NCI-H226 (cell line): ENCODE measurements at regions not wholly inside any gene's neighbourhood (a gene's known extent, or its start where the extent isn't known, plus 50 kb on each side); places are given as distances from the start of the nearest gene placed in this dataset.

Experiments used
- DNase-seq: peaks from one replicate; pipeline ENCODE4 v3.0.0-alpha.2; 2015

DNA sequence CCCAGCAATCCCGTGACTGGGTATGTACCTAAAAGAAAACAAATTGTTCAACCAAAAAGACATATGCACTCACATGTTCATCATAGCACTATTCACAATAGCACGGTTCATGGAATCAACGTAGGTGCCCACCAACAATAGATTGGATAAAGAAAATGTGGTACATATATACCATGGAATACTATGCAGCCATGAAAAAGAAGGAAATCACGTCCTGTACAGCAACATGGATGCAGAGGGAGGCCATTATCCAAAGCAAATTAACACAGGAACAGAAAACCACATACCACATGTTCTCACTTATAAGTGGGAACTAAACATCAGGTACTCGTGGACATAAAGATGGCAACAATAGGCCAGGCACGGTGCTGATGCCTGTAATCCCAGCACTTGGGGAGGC is 207.9 kb upstream of the TNP1 start:
- DNase-seq, result no peak

DNA sequence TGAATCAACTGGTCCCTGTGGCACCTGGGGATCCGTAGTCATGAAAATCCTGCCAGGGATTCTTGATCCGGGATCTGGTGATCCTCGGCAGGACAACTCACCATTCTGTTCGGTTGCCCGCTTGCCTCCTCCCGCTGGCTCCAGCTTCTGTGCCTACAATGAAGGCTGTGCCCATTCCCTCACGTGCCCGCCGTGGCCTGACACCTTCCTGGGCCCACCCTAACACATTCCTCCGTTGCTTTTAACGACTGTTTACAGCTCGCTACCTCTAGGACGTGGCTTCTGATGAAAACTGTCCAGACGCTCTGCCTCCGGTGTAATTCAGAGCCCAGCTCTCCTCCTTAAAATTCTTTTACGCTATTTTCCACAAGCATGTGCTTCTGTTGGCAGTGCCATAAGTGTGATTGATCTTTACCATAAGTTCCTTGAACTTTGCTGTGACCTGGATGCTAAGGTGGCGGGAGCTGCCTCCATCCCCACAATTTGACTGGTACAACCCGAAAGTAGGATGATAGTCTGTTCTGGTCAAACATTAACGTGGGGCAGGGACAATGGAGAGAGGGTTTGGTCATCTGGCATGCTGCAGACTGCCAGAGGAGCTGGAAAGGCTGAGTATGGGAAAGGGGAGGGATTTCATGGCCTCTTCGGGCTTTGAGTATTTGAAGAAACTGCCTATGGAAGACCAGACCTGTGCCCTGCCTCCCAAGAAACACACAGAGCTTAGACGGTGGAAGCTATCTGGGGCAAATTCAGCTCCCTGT is 206.8 kb upstream of the TNP1 start:
- DNase-seq, result no peak

DNA sequence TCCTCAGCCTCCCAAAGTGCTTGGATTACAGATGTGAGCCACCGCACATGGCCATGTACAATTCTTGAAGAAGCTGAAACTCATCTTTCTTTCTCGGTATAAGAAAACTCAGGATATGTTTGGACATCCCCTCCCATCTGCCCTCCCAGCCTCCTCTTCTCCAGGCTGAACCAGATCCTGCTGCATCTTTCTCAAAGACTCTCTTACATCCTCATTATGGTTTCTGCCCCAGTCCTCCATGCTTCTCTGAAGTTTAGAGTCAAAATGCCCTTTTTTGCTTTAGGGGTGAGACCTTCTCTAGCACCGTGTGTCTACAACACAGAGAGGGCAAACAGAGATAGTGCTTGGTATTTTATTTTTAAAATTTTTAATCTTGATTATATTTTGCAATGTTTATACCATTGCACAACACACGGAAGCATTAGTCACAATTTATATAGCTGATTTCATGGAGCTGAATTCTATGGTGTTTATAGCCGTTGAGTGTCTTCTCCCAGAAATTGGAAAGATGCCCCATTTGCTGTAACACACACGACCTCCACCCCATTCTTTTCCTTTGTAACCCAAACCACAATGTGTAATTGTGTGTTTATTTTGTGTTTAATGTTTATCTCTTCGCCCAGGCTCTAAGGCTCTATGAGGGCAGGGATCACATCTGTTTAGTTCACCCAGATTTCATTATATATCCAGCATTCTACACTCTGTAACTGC is 206.0 kb upstream of the TNP1 start:
- DNase-seq, result peak; percentile 33

DNA sequence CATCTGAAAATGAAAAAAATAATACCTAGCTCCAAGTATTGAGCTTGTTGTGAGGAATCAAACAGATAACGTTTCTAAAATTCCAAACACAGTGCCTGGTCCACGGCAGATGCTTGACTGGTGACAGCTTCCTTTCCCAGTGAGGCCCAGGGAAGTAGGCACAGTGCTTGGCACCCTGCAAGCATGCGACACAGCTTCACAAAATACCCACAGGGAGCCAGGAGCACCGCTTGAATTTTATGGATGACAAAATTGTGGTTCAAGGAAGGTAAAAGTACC is 205.1 kb upstream of the TNP1 start:
- no peak for DNase-seq

DNA sequence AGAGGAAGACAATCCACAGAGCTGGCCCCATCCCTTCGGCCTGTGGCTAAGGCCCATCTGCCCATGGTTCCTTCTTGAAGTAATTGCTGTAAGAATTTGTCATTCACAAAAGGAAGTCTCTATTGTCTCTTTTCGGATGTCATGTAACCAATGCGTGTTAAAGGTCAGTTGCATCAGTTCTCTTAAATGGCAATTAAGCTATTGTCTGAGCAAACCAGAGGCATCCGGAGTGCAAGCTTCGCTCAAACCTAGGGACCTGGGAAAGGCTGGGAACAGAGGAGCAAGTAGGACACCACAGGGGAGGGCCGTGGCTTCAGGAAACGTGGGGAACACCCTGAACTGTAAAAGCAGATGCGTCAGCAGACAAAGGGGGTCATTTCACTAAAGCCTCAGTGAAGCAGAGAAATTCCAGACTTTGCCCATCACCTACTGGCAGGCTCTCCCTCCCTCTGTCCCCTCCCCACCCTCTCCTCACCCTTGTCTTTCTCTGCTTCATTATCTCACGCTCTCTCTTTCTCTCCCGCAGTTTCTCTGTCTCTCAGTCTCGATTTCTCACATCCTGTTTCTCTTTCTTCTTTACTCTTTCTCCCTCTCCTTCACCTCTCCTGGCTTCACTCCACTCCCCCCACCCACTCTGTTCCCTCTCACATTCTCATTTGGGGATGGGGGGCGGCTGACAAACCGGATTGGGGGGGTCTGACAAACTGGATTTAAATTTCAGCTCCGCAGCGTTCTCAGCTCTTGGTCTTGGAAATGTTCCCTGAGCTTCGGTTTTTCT is 204.6 kb upstream of the TNP1 start:
- DNase-seq, result no peak

DNA sequence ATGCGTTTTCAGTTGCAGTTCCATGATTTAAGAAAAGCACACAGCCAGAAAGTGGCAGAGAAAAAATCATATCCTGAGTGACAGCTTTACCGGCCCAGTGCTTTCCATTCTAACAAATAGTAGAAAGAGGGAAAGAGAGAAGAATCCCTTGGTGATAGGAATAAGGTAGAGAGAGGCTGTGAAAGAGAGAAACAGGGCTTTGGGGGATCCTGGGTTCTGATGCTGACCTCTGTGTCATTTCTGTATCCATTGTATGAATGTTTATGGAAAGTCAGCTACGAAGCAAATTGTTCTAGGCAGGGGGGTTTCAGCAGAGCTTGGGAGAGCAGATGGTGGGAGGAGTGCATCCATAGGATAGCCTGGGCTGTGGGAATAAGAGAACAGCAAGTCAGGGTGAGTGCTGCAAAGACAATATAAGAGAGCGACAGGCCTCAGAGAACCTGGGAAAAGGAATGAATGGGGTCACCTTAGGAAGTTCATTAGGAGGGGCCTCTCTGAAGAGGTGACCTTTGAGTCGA is 203.4 kb upstream of the TNP1 start:
- no peak for DNase-seq

DNA sequence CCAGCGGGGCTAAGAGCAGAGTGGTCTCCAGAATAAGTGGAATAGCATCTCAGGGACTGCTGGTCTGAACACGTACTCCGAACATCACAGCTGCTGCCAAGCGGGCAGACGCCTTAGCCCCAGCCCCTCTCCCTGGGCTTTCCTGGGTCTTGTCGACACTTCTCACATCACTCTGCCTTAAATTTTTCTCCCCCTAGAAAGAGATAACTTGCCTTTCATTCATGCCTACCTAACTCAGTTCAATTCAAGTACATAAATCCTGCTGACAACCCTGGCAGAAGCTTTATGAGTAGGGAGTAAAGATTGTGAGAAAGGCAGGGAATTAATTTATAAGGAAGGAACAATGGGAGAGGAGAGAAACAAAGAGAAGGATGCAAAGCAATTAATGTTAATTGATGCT is 202.9 kb upstream of the TNP1 start:
- DNase-seq, result no peak

DNA sequence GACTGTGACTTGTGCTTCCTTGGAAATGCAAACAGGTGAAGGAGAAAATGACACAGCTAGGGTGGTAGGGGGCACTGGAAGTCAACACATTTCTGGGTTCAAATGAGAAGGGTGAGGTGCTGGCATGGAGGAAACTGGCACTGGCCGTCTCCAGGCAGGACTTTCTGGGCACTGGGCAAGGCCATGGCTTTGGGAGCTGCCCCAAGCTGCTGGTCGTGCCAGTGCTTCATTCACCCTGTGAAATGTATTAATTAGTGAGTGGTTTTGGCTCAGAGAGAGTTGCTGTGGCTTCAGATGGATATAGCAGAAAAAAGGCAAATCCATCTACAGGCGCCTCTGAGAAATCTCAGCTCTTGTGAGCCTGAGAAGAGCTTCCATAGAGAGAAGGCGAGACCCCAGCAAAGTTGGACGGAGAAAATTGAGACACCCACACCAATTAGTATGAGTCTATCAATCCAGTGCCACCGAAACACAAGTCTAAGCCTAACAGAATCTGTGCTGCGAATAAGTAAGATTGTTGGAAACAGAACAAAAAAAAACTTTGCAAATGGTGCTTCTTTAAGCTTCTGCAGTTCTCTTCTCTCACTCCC is 202.1 kb upstream of the TNP1 start:
- no peak for DNase-seq

DNA sequence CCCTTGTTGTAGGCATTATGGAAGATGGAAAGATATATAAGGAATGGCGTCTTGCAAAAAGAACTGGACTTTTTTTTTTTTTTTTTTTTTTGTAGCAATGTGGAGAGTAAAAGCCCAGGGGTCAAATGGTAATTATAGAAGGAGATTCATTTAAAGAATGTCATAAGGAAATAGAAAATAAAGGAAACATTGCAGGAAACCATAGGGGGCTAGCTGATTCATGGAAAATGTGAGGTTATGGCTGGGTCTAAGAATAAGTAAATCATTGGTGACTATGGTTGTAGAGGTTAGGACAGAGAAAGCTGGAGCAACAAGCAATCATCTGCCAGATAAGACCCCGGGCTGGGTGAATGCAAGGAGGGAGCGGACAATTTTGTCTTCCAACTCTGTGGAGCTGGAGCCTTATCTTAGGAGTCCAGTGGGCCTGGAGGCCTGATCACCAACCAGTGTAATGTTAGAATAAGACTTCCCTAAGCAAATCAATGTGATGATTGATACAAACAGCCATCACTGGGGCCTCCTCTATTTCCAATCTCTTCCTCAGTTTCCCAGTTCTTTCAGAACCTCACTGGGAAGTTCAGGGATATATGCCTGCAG is 201.2 kb upstream of the TNP1 start:
- no peak for DNase-seq

DNA sequence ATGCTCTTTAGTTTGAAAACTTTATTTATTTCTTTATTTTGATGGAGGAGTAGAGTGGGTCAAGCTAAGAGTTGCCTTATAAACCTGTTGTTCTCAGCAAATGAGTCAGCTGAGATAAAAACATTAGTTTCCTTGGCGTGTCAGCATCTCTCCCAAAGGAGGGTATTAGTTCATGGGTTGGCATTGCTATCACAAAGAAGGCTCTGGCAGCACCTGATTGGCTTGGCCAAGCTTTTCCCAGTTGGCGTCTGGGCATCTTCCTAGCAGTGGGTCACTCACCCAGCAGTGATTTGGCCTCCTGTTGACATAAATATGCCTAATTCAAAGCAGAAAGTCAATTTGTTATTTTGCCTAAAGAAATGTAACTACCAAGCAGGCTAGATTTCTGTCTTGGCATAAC is 200.7 kb upstream of the TNP1 start:
- DNase-seq, result no peak

DNA sequence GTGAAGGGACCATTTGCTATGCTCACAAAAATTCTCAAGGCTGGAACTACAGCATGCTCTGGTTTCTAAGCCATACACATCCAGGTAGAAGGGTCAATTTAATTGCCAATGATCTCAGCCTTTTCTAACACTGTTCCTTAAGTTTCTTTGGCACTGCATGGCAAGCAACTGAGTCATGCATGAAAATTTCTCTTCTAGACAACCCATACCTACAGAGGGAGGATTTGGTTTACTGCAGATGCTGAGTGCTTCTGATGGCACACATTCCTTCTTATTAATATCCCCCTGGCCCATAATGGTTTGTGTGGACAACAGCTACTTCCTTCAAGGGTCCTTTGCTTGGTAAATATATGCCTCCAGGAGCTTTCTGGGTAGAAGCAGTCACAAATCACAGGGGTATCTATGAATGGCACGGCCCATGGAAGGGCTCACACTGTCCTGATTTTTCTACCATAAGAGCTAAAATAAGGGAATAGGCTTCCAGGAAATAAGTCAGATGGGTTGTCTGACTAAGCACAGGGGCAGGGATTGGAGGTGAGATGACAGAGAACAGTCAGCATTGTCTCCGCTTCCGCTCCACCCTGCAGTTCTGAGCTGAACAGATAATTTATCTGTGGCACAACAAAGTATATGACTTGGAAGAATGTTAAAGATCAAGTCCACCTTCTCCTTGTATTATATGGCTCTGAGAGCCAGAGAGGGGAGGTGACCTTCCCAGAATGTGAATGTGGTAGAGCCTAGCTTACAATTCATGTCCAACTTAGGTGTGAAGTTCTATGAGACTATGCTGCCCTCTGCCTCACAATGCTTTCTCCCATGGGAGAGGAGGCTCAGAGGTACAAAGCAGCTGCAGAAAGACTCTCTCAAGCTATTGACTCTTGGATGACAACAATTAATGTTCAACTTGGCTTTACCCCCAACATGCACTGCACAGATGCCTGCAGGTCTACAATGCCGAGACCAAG is 199.2 kb upstream of the TNP1 start:
- no peak for DNase-seq

DNA sequence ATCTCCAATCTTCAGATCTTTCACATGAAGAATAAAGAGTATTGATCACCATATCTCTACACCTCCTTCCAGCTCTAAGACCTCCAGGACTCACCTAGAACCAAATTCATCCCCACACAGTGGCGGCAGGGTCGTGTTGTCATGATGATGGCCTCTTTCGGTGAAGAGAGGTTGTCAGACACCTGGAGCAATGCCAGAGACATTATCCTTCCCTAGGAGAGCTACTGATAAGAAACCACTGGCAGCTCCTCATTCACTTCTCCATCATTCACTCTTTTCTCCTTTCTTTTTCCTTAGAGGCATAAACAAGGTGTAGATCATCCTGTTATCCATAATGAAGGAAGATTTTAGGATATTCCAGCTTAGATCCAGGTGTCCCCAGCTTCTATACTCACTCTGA is 197.9 kb upstream of the TNP1 start:
- no peak for DNase-seq

DNA sequence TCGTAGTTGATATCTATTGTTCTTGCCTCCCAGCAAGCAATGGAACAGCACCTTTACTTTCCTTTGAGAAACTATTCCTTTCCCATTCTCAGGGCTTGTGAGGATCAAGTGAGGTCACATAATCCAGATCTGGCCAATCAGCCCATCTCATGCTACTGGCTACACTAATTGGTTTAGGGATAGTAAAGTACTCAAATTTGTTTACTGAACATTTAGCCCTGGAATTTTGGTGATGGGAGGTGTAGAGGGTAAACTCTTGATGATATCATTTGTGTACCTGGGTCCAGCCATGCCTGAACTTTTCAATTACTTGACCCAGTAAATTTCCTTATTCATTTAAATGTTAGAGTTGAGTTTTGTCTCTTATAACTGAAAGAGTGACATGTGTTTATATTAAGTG is 195.8 kb upstream of the TNP1 start:
- no peak for DNase-seq

DNA sequence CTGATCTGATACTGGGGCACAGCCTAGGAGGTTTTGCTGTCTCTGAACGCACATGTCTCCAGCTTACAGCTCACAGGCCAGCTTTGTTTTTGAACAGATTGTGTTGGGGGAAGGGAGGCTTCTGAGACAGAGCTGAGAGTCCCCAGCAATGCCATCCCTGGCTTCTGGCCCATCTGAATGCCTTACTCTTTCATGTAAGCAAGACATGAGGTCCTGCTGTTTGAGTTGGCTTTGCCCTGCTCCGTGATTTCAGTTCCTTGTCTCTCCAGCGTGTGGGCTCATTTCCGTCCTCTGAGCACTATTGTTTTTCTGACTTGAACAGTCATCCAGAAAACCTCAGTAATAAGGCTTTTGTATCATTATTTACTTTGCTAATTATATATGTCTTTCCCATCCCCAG is 194.9 kb upstream of the TNP1 start:
- DNase-seq, result no peak

DNA sequence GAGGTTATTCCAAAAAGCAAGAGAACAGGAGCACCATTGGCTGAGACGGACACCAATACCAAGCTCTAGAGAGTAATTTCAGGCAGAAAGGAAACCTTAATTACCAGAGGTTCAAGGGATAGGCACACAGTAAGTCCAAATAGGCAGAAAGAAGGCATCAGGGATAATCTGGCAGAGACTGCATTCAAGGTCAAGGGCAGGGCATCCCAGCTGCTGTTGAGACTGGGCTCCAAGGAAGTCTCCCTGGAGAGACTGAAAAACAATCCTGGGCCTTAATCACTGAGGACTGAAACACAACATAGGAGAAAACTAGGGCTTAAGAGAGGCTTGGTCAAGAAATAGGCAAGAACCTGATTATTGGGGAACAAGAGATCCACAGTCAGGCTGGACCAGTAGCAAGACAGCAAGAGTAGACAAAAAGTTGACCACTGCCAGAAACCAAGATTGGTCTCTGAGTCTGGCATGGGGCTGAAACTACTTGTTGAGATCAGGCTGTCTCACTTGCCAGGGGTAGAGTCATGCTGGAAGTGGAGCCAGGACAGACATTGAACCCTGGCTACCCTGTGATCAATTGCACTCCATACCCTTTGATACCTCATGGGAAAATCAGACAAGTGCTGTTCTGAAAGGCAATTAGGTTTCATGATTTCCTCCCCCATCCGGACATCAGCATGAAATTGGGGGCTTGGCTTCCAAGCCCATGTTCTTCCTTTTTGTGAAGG is 193.2 kb upstream of the TNP1 start:
- no peak for DNase-seq

DNA sequence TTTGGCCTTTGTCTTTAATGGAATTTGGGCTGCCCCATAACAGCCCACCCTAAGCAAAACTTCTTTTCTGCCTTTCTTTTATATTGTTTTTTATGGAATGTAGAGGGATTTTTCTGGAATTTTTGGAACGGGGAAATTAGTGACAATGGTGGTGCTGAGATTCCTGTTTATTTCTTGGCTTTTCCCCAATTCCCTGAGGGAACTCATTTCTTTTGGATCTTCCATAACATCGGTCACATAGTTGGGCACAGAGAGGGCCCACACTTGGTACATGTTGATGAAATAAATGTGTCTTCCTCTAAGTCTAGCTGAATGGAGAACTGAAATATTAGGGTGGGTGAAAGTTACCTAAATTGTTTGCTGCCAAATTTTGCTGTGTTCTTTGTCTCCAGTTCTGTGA is 191.6 kb upstream of the TNP1 start:
- DNase-seq, result no peak

DNA sequence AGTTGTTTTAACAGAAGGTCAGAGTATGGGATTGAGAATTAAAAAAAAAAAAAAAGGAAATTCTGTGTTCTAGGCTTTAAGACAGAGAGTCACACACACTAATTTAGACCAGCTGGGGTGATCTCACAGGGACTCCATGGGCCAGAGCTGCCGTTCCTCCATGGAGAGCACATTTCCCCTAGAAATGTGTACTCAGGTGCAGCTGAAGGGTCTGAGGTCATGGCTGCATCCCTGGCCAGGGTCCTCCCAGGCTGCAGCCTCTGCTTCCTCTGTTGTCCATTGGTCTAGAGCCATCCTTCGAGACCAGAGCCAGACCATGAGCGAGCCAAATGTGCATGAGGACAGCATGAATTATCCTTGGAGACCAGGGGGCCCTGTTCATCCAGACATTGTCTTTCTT is 190.1 kb upstream of the TNP1 start:
- no peak for DNase-seq

DNA sequence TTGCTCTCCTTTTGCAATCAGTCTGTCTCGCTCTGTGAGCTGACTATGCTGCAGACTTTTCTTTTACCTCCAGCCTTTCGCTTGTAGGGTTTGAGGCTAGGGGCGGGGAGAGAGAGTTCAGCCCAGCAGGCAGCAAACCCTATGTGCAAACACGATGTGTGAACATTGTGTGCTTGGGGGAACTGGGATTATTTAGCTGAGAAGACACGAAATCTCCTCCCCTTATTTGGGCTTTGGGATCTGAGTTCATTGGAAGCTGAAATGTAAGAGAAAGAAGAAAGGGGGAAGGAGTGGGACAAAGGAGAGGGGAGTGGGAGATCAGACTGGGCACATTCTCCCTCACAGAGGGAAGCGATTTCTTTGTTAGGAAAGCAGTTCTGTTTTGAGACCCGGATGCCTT is 189.6 kb upstream of the TNP1 start:
- no peak for DNase-seq

DNA sequence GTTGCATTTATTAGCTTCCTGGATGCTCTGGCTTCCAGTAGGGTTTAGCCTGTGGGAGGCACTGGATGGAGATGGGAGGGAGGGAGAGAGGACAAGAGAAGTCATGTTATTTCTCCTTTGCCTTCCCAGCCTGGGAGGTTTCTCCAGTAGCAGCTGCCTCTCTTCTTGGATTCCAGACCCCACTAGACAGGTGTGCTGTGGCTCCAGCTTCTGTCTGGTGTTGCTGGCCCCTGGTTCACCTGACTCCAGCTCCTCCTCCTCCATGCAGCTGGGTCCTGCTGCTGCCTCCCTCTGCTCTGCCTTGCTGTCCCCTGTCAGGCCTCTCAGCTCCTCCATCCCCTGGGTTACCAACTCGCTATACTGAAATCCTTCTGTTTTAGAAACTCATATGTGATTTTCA is 188.9 kb upstream of the TNP1 start:
- DNase-seq, result no peak

DNA sequence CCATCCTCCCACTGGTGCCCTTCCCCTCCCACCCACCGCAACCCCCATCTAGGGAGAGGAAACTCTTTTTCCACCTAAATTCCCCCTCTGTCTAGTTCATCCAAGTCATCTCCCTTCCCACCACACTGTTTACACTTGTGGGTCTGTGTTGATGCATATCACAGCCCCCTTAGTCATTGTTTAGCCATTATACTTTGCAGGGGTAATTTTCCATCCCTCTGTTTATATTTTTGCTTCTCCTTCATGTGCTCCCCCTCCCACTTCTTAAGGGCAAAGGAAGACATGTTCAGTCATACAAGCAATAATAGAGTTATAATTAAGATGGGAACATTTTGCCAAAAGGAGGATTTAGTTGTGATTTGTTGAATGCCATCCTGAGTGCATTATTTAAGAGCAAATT is 187.8 kb upstream of the TNP1 start:
- no peak for DNase-seq

DNA sequence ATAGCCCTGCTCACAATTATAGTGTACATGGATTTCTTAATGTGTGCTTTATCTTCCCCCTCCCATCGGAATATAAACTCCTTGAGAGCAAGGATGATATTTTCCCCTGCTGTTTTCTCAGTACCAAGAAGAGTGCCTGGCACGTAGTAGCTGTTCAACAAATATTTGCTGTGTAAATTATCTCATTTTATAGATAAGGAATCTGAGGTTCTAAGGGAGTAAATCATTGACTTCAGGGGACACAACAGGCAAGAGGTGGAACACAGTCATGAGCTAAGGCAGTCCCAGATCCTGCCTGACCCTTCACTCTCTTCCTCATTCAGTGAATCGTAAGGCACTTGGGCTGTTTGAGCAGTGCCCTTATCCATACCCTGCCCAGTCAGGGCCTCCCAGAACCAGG is 187.3 kb upstream of the TNP1 start:
- no peak for DNase-seq
